ENCODE measurements at regions not wholly inside any gene's neighbourhood (a gene's known extent, or its start where the extent isn't known, plus 50 kb on each side); places are given as distances from the start of the nearest gene placed in this dataset.

GRCh38 chr2:137776697-137777096 lies 187.6 kb upstream of the HNMT start:
- no peaks in the 10 kb centered on the region for H3K36me3 ChIP-seq (ENCODE audit: insufficient read depth, low read length)
- H3K27ac ChIP-seq (ENCODE audit: low read depth, low read length): no peak overlapping the region
- no peak overlapping the region for H2AFZ ChIP-seq (ENCODE audit: low read length, unreplicated experiment)
- no peaks in the 10 kb centered on the region; the same call in 1 of the 2 replicates for H3K27me3 ChIP-seq (ENCODE audit: insufficient read depth, low read length)
- H3K4me1 ChIP-seq (ENCODE audit: control insufficient read depth, insufficient read depth, low read length, unreplicated experiment): no peaks in the 10 kb centered on the region
- no peaks in the 10 kb centered on the region for H3K79me2 ChIP-seq (ENCODE audit: control insufficient read depth, insufficient read depth, low read length, unreplicated experiment)
- H3K4me3 ChIP-seq (ENCODE audit: low read depth, low read length): no peak overlapping the region

DNA sequence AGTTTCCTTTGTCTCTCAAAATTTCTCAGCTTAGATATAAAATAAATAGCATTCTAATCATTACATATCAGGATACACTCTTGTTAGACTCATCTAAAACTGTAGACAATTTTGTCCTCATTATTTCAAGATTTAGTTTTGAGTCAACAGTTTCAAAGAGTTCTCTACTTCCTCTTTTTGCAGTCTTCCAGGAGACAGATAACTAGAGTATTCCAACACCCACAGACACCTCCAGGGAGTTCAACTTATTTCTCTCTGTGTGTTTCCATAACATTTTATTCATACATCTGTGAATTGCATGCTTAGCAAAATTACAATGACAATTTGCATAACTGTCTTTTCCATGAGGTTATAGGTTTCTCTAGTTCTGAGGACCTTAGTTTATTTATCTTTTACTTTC lies 166.6 kb upstream of the HNMT start:
- Histone ChIP-seq H3K27me3 (ENCODE audit: insufficient read depth, low read length) (0 out of 2 replicates have a peak, but pooled peaks cover 3% of the 10 kb centered on the region), H3K4me3 (ENCODE audit: low read depth, low read length) (no peak overlapping the region), H3K27ac (ENCODE audit: low read depth, low read length) (no peak overlapping the region), H3K79me2 (ENCODE audit: control insufficient read depth, insufficient read depth, low read length, unreplicated experiment) (no peaks in the 10 kb centered on the region), H2AFZ (ENCODE audit: low read length, unreplicated experiment) (no peak overlapping the region), H3K36me3 (ENCODE audit: insufficient read depth, low read length) (no peaks in the 10 kb centered on the region), H3K4me1 (ENCODE audit: control insufficient read depth, insufficient read depth, low read length, unreplicated experiment) (no peaks in the 10 kb centered on the region)

DNA sequence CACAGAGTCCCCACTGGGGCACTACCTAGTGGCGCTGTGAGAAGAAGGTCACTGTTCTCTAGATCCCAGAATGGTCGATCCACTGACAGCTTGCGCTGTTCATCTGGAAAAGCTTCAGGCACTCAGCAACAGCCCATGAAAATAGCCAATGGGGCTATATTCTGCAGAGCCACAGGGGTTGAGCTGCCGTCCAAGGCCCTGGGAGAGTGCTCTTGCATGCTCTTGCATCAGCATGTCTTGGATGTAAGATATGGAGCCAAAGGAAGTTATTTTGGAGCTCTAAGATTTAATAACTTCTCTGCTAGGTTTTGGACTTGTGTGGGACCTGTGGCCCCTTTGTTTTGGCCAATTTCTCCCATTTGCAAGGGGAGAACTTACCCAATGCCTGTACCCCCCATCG lies 164.7 kb upstream of the HNMT start:
- H3K36me3 ChIP-seq (ENCODE audit: insufficient read depth, low read length): no peaks in the 10 kb centered on the region
- 0 out of 2 replicates have a peak, but pooled peaks cover 3% of the 10 kb centered on the region for H3K27me3 ChIP-seq (ENCODE audit: insufficient read depth, low read length)
- H3K27ac ChIP-seq (ENCODE audit: low read depth, low read length): no peak overlapping the region
- no peak overlapping the region for H2AFZ ChIP-seq (ENCODE audit: low read length, unreplicated experiment)
- no peaks in the 10 kb centered on the region for H3K79me2 ChIP-seq (ENCODE audit: control insufficient read depth, insufficient read depth, low read length, unreplicated experiment)
- H3K4me3 ChIP-seq (ENCODE audit: low read depth, low read length): no peak overlapping the region
- no peaks in the 10 kb centered on the region for H3K4me1 ChIP-seq (ENCODE audit: control insufficient read depth, insufficient read depth, low read length, unreplicated experiment)

DNA sequence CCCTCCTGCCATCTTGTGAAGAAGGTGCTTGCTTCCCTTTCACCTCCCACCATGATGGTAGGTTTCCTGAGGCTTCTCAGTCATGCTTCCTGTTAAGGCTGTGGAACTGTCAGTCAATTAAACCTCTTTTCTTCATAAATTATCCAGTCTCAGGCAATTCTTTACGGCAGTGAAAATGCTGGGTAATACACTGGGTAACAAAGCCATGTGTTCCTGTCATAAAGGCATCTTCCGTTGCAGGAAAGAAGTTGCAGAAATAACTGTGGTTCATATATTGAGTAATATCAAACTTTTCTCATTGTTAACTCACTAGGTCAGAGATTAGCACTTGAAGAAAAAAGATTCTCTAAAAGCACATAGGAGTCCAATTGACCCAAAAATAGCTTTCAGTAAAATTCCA lies 163.9 kb upstream of the HNMT start:
- H3K4me1 ChIP-seq (ENCODE audit: control insufficient read depth, insufficient read depth, low read length, unreplicated experiment): no peaks in the 10 kb centered on the region
- no peak overlapping the region for H3K4me3 ChIP-seq (ENCODE audit: low read depth, low read length)
- H3K27me3 ChIP-seq (ENCODE audit: insufficient read depth, low read length): 0 out of 2 replicates have a peak, but pooled peaks cover 3% of the 10 kb centered on the region
- no peak overlapping the region for H3K27ac ChIP-seq (ENCODE audit: low read depth, low read length)
- H2AFZ ChIP-seq (ENCODE audit: low read length, unreplicated experiment): no peak overlapping the region
- H3K79me2 ChIP-seq (ENCODE audit: control insufficient read depth, insufficient read depth, low read length, unreplicated experiment): no peaks in the 10 kb centered on the region
- no peaks in the 10 kb centered on the region for H3K36me3 ChIP-seq (ENCODE audit: insufficient read depth, low read length)

GRCh38 chr2:137801228-137801627 lies 163.0 kb upstream of the HNMT start:
- no peak overlapping the region for H3K27ac ChIP-seq (ENCODE audit: low read depth, low read length)
- no peaks in the 10 kb centered on the region for H3K4me1 ChIP-seq (ENCODE audit: control insufficient read depth, insufficient read depth, low read length, unreplicated experiment)
- H3K36me3 ChIP-seq (ENCODE audit: insufficient read depth, low read length): no peaks in the 10 kb centered on the region
- no peak overlapping the region for H2AFZ ChIP-seq (ENCODE audit: low read length, unreplicated experiment)
- H3K4me3 ChIP-seq (ENCODE audit: low read depth, low read length): no peak overlapping the region
- no peaks in the 10 kb centered on the region for H3K79me2 ChIP-seq (ENCODE audit: control insufficient read depth, insufficient read depth, low read length, unreplicated experiment)
- no peaks in the 10 kb centered on the region for H3K27me3 ChIP-seq (ENCODE audit: insufficient read depth, low read length)

- Histone ChIP-seq H3K27ac (ENCODE audit: low read depth, low read length) (no peak overlapping the region), H3K79me2 (ENCODE audit: control insufficient read depth, insufficient read depth, low read length, unreplicated experiment) (no peaks in the 10 kb centered on the region), H3K36me3 (ENCODE audit: insufficient read depth, low read length) (no peaks in the 10 kb centered on the region), H3K4me1 (ENCODE audit: control insufficient read depth, insufficient read depth, low read length, unreplicated experiment) (no peaks in the 10 kb centered on the region), H3K4me3 (ENCODE audit: low read depth, low read length) (no peak overlapping the region), H3K27me3 (ENCODE audit: insufficient read depth, low read length) (no peaks in the 10 kb centered on the region), H2AFZ (ENCODE audit: low read length, unreplicated experiment) (no peak overlapping the region)
Observed at GRCh38 chr2:137802038-137802437, 162.2 kb upstream of the HNMT start.

GRCh38 chr2:137806068-137806805 lies 158.0 kb upstream of the HNMT start:
- Histone ChIP-seq H3K27me3 (ENCODE audit: insufficient read depth, low read length) (0 out of 2 replicates have a peak, but pooled peaks cover under 1% of the 10 kb centered on the region), H3K4me3 (ENCODE audit: low read depth, low read length) (no peak overlapping the region), H3K4me1 (ENCODE audit: control insufficient read depth, insufficient read depth, low read length, unreplicated experiment) (no peaks in the 10 kb centered on the region), H3K27ac (ENCODE audit: low read depth, low read length) (no peak overlapping the region), H2AFZ (ENCODE audit: low read length, unreplicated experiment) (no peak overlapping the region), H3K79me2 (ENCODE audit: control insufficient read depth, insufficient read depth, low read length, unreplicated experiment) (no peaks in the 10 kb centered on the region), H3K36me3 (ENCODE audit: insufficient read depth, low read length) (no peaks in the 10 kb centered on the region)

DNA sequence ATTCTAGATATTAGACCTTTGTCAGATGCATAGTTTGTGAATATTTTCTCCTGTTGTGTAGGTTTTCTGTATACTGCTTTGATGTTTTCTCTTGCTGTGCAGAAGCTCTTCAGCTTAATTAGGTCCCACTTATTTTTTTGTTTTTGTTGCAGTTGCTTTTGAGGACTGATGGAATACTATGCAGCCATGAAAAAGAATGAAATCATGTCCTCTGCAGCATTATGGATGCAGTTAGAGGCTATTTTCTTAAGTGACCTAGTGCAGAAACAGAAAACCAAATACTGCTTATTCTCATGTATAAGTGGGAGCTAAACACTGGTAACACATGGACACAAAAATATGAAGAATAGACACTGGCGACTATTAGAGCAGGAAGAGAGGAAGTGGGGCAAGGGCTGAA lies 155.0 kb upstream of the HNMT start:
- H2AFZ ChIP-seq (ENCODE audit: low read length, unreplicated experiment): no peak overlapping the region
- no peak overlapping the region for H3K27ac ChIP-seq (ENCODE audit: low read depth, low read length)
- no peaks in the 10 kb centered on the region for H3K36me3 ChIP-seq (ENCODE audit: insufficient read depth, low read length)
- H3K4me3 ChIP-seq (ENCODE audit: low read depth, low read length): no peak overlapping the region
- H3K27me3 ChIP-seq (ENCODE audit: insufficient read depth, low read length): peaks cover 8% of the 10 kb centered on the region; the same call in 1 of the 2 replicates
- H3K4me1 ChIP-seq (ENCODE audit: control insufficient read depth, insufficient read depth, low read length, unreplicated experiment): no peaks in the 10 kb centered on the region
- no peaks in the 10 kb centered on the region for H3K79me2 ChIP-seq (ENCODE audit: control insufficient read depth, insufficient read depth, low read length, unreplicated experiment)

GRCh38 chr2:137809837-137810236 lies 154.4 kb upstream of the HNMT start:
- no peaks in the 10 kb centered on the region for H3K36me3 ChIP-seq (ENCODE audit: insufficient read depth, low read length)
- H3K4me3 ChIP-seq (ENCODE audit: low read depth, low read length): no peak overlapping the region
- H3K27ac ChIP-seq (ENCODE audit: low read depth, low read length): no peak overlapping the region
- H3K27me3 ChIP-seq (ENCODE audit: insufficient read depth, low read length): peaks cover 8% of the 10 kb centered on the region; the same call in 1 of the 2 replicates
- H3K79me2 ChIP-seq (ENCODE audit: control insufficient read depth, insufficient read depth, low read length, unreplicated experiment): no peaks in the 10 kb centered on the region
- H2AFZ ChIP-seq (ENCODE audit: low read length, unreplicated experiment): no peak overlapping the region
- no peaks in the 10 kb centered on the region for H3K4me1 ChIP-seq (ENCODE audit: control insufficient read depth, insufficient read depth, low read length, unreplicated experiment)

- no peak overlapping the region for H3K4me3 ChIP-seq (ENCODE audit: low read depth, low read length)
- H2AFZ ChIP-seq (ENCODE audit: low read length, unreplicated experiment): no peak overlapping the region
- H3K79me2 ChIP-seq (ENCODE audit: control insufficient read depth, insufficient read depth, low read length, unreplicated experiment): no peaks in the 10 kb centered on the region
- H3K4me1 ChIP-seq (ENCODE audit: control insufficient read depth, insufficient read depth, low read length, unreplicated experiment): no peaks in the 10 kb centered on the region
- no peak overlapping the region for H3K27ac ChIP-seq (ENCODE audit: low read depth, low read length)
- no peaks in the 10 kb centered on the region for H3K36me3 ChIP-seq (ENCODE audit: insufficient read depth, low read length)
- peaks cover 8% of the 10 kb centered on the region; the same call in 1 of the 2 replicates for H3K27me3 ChIP-seq (ENCODE audit: insufficient read depth, low read length)
Observed at GRCh38 chr2:137812517-137812916, 151.8 kb upstream of the HNMT start.

DNA sequence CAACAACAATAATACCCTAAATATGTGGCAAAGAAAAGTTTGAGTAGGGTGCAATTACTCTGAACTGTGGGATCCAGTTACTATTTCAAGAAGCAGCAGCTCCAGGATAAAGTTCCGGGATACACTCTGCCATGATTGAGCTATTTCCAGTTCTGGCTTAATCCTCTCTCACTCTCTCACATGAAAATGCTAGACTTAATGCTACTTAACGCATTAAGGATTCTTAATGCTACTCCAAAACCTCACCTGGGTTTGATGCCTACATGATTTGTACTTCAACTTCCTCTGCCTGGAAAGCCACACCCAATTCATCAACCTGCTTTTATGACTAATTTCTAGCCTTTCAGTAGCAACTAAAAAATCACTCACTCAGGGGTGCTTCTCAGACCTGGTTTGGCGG lies 151.1 kb upstream of the HNMT start:
- Histone ChIP-seq H3K4me1 (ENCODE audit: control insufficient read depth, insufficient read depth, low read length, unreplicated experiment) (no peaks in the 10 kb centered on the region), H3K36me3 (ENCODE audit: insufficient read depth, low read length) (no peaks in the 10 kb centered on the region), H3K4me3 (ENCODE audit: low read depth, low read length) (no peak overlapping the region), H3K79me2 (ENCODE audit: control insufficient read depth, insufficient read depth, low read length, unreplicated experiment) (no peaks in the 10 kb centered on the region), H3K27me3 (ENCODE audit: insufficient read depth, low read length) (peaks cover 8% of the 10 kb centered on the region; the same call in 1 of the 2 replicates), H3K27ac (ENCODE audit: low read depth, low read length) (no peak overlapping the region), H2AFZ (ENCODE audit: low read length, unreplicated experiment) (no peak overlapping the region)

Data from ACC112 (cell line).